Heart right ventricle (tissue), 16 donors: ENCODE measurements at regions not wholly inside any gene's neighbourhood (a gene's known extent, or its start where the extent isn't known, plus 50 kb on each side); places are given as distances from the start of the nearest gene placed in this dataset.
"Not testable (repeated sequence)": the region's sequence is repeated elsewhere in the genome, so short reads cannot be mapped to it uniquely, and the experiment has no call there.

Source experiments
- ATAC-seq, 8 donors: fragments of 200-7000 bp; cut with Tn5 transposase; one replicate each; pipeline ENCODE4 v1.9.1; 2020; ENCODE audit warnings: mild to moderate bottlenecking in 8 of 8, moderate library complexity in 8 of 8, moderate number of reproducible peaks in 1 of 8
- DNase-seq, 2 donors: peaks; one replicate each; pipeline ENCODE4 v3.0.0-alpha.2; 2020
- H3K27ac ChIP-seq, 10 donors: fragments of 200-600 bp; sonication (generic) in 2 of 10; one replicate each; pipeline versions ENCODE4 v1.5.0 to v1.8.0; 2020 to 2022; ENCODE audit warnings: mild to moderate bottlenecking in 3 of 10
- H3K27me3 ChIP-seq, 7 donors: fragments of 200-600 bp; one replicate each; pipeline ENCODE4 v1.8.0; 2021 to 2022; ENCODE audit warnings: mild to moderate bottlenecking in 2 of 7
- H3K36me3 ChIP-seq, 9 donors: fragments of 200-600 bp; sonication (generic) in 1 of 9; one replicate each; pipeline versions ENCODE4 v1.5.0 to v1.8.0; 2020 to 2022; ENCODE audit warnings: mild to moderate bottlenecking in 2 of 9
- H3K4me1 ChIP-seq, 9 donors: fragments of 200-600 bp; sonication (generic) in 1 of 9; one replicate each; pipeline versions ENCODE4 v1.5.0 to v1.8.0; 2020 to 2022; ENCODE audit warnings: mild to moderate bottlenecking in 4 of 9
- H3K4me3 ChIP-seq, 10 donors: fragments of 200-600 bp; sonication (generic) in 2 of 10; one replicate each; pipeline versions ENCODE4 v1.5.0 to v1.8.0; 2020 to 2022; ENCODE audit warnings: mild to moderate bottlenecking in 7 of 10, moderate library complexity in 2 of 10
- H3K9me3 ChIP-seq, 11 donors: fragments of 200-600 bp in 10 of 11; sonication (generic) in 2 of 11; one replicate each; pipeline versions ENCODE4 v1.5.0 to v1.8.0; 2013 to 2022; ENCODE audit warnings: mild to moderate bottlenecking in 2 of 11, control low read depth in 1 of 11, moderate library complexity in 1 of 11
- WGBS, 2 donors: extraction: QIAGEN DNeasy Blood & Tissue Kit; methylation state at CpG; one replicate each; pipeline ENCODE4 v1.1.7; 2013; ENCODE audit warnings: inconsistent platforms in 1 of 2; 5-methylcytosine and 5-hydroxymethylcytosine counted together
- intact Hi-C, 10 donors: fragments of 100-400 bp; cut with DNase I; formaldehyde crosslinking; loops; one replicate each; pipeline versions ENCODE4 v1.11.1 to v1.14.2; 2022
- TF ChIP-seq, protein P1 (sequence below), 9 donors: fragments of 200-600 bp; sonication (generic) in 2 of 9; IDR thresholded peaks; one replicate each; pipeline versions ENCODE4 v1.5.0 to v1.8.0; 2021 to 2022; ENCODE audit warnings: antibody characterized with exemption in 9 of 9, mild to moderate bottlenecking in 5 of 9, moderate library complexity in 1 of 9
- donor health status: Arrhythmogenic right ventricular cardiomyopathy.
- donor health status: ischemic (EF 13 %, LVEDD 7.1; RV severe dilation, severe dysfunction).
- donor health status: healthy with polysubstance abuse.
- donor health status: DM: no; HTN: yes; CAD: no.
- donor health status: DM: no; HTN: no; CAD: no.
- donor health status: ischemic (EF 25% LVEDD 6.9; RV normal size, moderate dysfunction).
- donor health status: ischemic (EF 25% LVEDD 5.7; RV mildly dilated, moderate dysfunction).
- donor health status: healthy.
- donor health status: DM: yes; HTN: yes; CAD: no.
- donor health status: Ischemic cardiomyopathy.
- donor health status: ischemic (EF 35%, LVEDD 5.7; RV mildly dilated, moderate dysfunction).
- donor health status: nonischemic (EF 11% LVEDD 7.7; RV severe dilation, severe dysfunction).
- donor health status: DM: yes; HTN: yes; CAD: no.
- donor health status: PGD.
- donor health status: ischemic (EF 29% LVEDD 5.4; RV normal size, mild dysfunction).
- donor health status: nonischemic (EF 23%, LVEDD 6.1; RV moderate dilation, normal function).

DNA sequence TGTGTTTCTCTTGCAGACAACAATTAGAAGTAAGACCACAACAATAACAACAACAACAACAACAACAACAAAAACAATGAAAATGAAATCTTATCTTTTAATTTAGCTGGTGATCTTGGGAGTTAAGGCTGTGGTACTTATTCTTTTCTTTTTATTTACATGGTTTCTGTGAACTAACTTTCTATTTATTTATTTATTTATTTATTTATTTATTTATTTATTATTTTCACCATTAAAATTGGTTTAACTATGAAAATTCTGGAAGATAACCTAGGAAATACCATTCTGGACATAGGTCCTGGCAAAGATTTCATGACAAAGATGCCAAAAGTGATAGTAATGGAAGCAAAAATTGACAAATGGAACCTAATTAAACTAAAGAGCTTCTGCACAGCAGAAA, 102.5 kb upstream of the PNPT1 start:
- Histone ChIP-seq H3K4me1 (no peaks in the 10 kb centered on the region), H3K4me3 (no peak overlapping the region), H3K36me3 (no peaks in the 10 kb centered on the region), H3K27me3 (no peaks in the 10 kb centered on the region), H3K9me3 (peaks cover 0 to 14% (median 0%) of the 10 kb centered on the region in 11 donors), H3K27ac (no peak overlapping the region)
- TF ChIP-seq, protein P1, sequence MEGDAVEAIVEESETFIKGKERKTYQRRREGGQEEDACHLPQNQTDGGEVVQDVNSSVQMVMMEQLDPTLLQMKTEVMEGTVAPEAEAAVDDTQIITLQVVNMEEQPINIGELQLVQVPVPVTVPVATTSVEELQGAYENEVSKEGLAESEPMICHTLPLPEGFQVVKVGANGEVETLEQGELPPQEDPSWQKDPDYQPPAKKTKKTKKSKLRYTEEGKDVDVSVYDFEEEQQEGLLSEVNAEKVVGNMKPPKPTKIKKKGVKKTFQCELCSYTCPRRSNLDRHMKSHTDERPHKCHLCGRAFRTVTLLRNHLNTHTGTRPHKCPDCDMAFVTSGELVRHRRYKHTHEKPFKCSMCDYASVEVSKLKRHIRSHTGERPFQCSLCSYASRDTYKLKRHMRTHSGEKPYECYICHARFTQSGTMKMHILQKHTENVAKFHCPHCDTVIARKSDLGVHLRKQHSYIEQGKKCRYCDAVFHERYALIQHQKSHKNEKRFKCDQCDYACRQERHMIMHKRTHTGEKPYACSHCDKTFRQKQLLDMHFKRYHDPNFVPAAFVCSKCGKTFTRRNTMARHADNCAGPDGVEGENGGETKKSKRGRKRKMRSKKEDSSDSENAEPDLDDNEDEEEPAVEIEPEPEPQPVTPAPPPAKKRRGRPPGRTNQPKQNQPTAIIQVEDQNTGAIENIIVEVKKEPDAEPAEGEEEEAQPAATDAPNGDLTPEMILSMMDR (IDR thresholded peaks at IDR 0.05): no peak
- intact Hi-C loops: no loop called here
- no peak for DNase-seq
- ATAC-seq: no peak

DNA sequence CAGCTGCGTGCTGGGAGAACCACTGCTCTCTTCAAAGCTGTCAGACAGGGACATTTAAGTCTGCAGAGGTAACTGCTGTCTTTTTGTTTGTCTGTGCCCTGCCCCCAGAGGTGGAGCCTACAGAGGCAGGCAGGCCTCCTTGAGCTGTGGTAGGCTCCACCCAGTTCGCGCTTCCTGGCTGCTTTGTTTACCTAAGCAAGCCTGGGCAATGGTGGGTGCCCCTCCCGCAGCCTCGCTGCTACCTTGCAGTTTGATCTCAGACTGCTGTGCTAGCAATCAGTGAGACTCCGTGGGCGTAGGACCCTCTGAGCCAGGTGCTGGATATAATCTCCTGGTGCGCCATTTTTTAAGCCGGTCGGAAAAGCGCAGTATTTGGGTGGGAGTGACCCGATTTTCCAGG, 100.0 kb upstream of the PNPT1 start:
- H3K4me1 ChIP-seq, DNase-seq, H3K4me3 ChIP-seq, intact Hi-C loops, H3K27ac ChIP-seq, H3K36me3 ChIP-seq, H3K27me3 ChIP-seq, ATAC-seq: not testable (repeated sequence)
- H3K9me3 ChIP-seq: peaks cover 0 to 14% (median 0%) of the 10 kb centered on the region in 11 donors
- WGBS, 2 donors: 91 to 94% methylated on average over 11 of the region's 12 CpGs

DNA sequence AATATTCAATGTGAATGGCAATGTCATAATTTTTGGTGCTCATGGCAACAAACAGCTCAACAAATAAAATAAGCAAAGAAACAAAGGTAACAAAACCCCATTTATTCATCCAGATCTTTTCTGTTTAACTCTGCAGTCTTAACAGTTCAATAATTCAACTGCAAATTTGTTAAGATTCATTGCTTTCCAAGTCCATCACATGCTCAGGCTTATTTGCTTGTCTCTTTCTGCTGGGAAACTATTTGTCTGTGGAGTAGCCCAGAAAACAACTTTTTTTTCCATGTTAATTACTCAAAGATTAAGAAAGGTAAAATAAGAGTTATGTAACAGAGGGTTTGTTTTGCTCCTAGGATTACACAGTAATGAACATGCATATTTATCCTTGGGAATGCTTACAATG, 92.6 kb upstream of the PNPT1 start:
- TF ChIP-seq, protein P1 (IDR thresholded peaks at IDR 0.05): no peak
- intact Hi-C loops: no loop called here
- H3K9me3 ChIP-seq: no peaks in the 10 kb centered on the region

DNA sequence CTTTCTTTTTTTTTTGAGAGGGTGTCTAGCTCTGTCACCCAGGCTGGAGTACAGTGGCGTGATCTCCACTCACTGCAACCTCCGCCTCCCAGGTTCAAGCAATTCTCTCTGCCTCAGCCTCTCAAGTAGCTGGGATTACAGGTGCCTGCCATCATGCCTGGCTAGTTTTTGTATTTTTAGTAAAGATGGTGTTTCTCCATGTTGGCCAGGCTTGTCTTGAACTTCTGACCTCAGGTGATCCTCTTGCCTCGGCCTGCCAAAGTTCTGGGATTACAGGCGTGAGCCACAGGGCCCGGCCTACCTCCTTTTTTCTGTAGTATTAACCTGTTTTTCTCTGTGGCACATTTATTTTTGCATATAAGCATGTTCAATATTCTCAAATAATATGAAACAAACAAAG, 90.1 kb upstream of the PNPT1 start:
- not testable (repeated sequence) for H3K4me1 ChIP-seq

More for the DNA sequence above, 92.6 kb upstream of the PNPT1 start:
- Histone ChIP-seq H3K4me3 (no peak overlapping the region), H3K4me1 (no peaks in the 10 kb centered on the region), H3K27ac (no peak overlapping the region), H3K36me3 (no peaks in the 10 kb centered on the region), H3K27me3 (no peaks in the 10 kb centered on the region)
- ATAC-seq (no peak), DNase-seq (no peak)

DNA sequence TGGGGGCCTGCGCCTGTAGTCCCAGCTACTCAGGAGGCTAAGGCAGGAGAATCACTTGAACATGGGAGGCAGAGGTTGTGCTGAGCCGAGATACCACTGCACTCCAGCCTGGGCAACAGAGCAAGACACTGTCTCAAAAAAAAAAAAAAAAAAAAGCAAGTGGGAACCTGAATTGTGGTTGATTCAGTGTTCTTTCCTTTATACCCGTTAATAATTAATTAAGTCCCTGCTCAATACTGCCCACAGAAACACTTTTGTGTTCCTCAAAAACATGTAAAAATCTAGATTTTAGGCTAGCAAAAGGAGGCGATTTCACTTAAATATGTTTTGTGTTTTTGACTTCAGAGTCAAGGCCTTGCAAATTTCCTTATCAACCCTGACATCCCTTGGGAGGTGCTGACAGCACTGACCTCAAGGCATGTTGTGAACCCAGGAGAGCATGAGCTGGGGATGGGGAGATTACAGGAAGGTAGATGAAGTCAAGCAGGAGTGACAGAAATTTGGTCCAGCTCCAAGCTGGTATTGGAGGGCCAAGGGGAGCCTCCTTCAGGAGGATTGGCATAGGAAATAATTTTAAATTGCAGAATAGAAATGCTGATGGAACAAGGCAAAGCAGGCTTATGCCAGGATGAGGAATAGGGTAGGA, 89.0 kb upstream of the PNPT1 start:
- intact Hi-C loops: loop anchor here in 2 of 10 donors (5.0 kb wide), 2 partner anchors 175 to 180 kb away; no protein-coding TSS in a partner anchor
- no peaks in the 10 kb centered on the region for H3K36me3 ChIP-seq
- TF ChIP-seq, protein P1 (IDR thresholded peaks at IDR 0.05): no peak
- H3K27ac ChIP-seq: no peak overlapping the region
- no peak for ATAC-seq
- WGBS, 2 donors: 85 to 88% methylated on average over 4 of the region's 4 CpGs
- H3K4me3 ChIP-seq: no peak overlapping the region
- H3K4me1 ChIP-seq: no peaks in the 10 kb centered on the region
- H3K27me3 ChIP-seq: no peaks in the 10 kb centered on the region
- DNase-seq: no peak
- no peaks in the 10 kb centered on the region for H3K9me3 ChIP-seq

More for the DNA sequence above, 90.1 kb upstream of the PNPT1 start:
- H3K27me3 ChIP-seq, H3K36me3 ChIP-seq, H3K4me3 ChIP-seq, ATAC-seq, H3K27ac ChIP-seq, DNase-seq, H3K9me3 ChIP-seq: not testable (repeated sequence)
- intact Hi-C loops: loop anchor here in 2 of 10 donors (5.0 kb wide), 2 partner anchors 174 to 179 kb away; no protein-coding TSS in a partner anchor
- 90% methylated on average over 5 of the region's 5 CpGs for WGBS, 2 donors
